GM23338 (cell line): ENCODE measurements at regions not wholly inside any gene's neighbourhood (a gene's known extent, or its start where the extent isn't known, plus 50 kb on each side); places are given as distances from the start of the nearest gene placed in this dataset.

ENCODE experiments used
- ATAC-seq: fragments of 200-7000 bp; cut with Tn5 transposase; 3 replicates; pipeline ENCODE4 v1.9.1; 2020
- DNase-seq: peaks from one replicate; pipeline ENCODE4 v3.0.0-alpha.2; 2015; ENCODE audit warnings: low spot score
- H2AFZ ChIP-seq: fragments of 200-600 bp; sonication (generic); 2 replicates; pipeline ENCODE4 v1.8.0; 2016; ENCODE audit warnings: antibody characterized with exemption, mild to moderate bottlenecking, moderate library complexity
- H3F3A ChIP-seq: fragments of 200-600 bp; sonication (generic); replicated peaks from 2 replicates; pipeline ENCODE4 v1.8.0; 2017; ENCODE audit warnings: antibody characterized with exemption, mixed run types, low read depth
- H3K27ac ChIP-seq: fragments of 200-600 bp; sonication (generic); 2 replicates; pipeline ENCODE4 v1.6.1; 2016; ENCODE audit warnings: low read depth
- H3K27me3 ChIP-seq: fragments of 200-600 bp; sonication (generic); 2 replicates; pipeline ENCODE4 v1.8.0; 2016; ENCODE audit warnings: mild to moderate bottlenecking, mixed run types, moderate library complexity; ENCODE audit not compliant: insufficient read depth
- H3K36me3 ChIP-seq: fragments of 200-600 bp; sonication (generic); 2 replicates; pipeline ENCODE4 v1.8.0; 2016; ENCODE audit warnings: mild to moderate bottlenecking; ENCODE audit not compliant: insufficient read depth
- H3K4me1 ChIP-seq: fragments of 200-600 bp; sonication (generic); 2 replicates; pipeline ENCODE4 v1.8.0; 2016; ENCODE audit warnings: mild to moderate bottlenecking, moderate library complexity; ENCODE audit not compliant: insufficient read depth
- H3K4me2 ChIP-seq: fragments of 200-600 bp; sonication (generic); 2 replicates; pipeline ENCODE4 v1.7.1; 2017; ENCODE audit warnings: mixed run types
- H3K4me3 ChIP-seq: fragments of 200-600 bp; sonication (generic); 2 replicates; pipeline ENCODE4 v1.6.1; 2016; ENCODE audit warnings: mixed run types
- H3K79me2 ChIP-seq: fragments of 200-600 bp; sonication (generic); replicated peaks from 2 replicates; pipeline ENCODE4 v1.8.0; 2017; ENCODE audit warnings: mild to moderate bottlenecking; ENCODE audit not compliant: insufficient read depth
- H3K9me2 ChIP-seq: fragments of 200-600 bp; sonication (generic); 2 replicates; pipeline ENCODE4 v1.8.0; 2017; ENCODE audit not compliant: insufficient read depth
- H4K20me1 ChIP-seq: fragments of 200-600 bp; sonication (generic); replicated peaks from 2 replicates; pipeline ENCODE4 v1.8.0; 2017; ENCODE audit warnings: mild to moderate bottlenecking; ENCODE audit not compliant: insufficient read depth
- H3K27ac Mint-ChIP-seq: 2 replicates; pipeline ENCODE4 v1.8.0; 2020; ENCODE audit warnings: inconsistent platforms, mild to moderate bottlenecking, moderate library complexity, mixed read lengths
- H3K27me3 Mint-ChIP-seq: 3 replicates; pipeline ENCODE4 v1.8.0; 2022; ENCODE audit warnings: low read depth, mild to moderate bottlenecking, moderate library complexity, mixed read lengths, inconsistent platforms; ENCODE audit not compliant: insufficient read depth, poor library complexity
- H3K36me3 Mint-ChIP-seq: 3 replicates; pipeline ENCODE4 v1.8.0; 2021; ENCODE audit warnings: low read depth, mild to moderate bottlenecking, inconsistent platforms, moderate library complexity, mixed read lengths
- H3K4me1 Mint-ChIP-seq: 3 replicates; pipeline ENCODE4 v1.8.0; 2020; ENCODE audit warnings: mild to moderate bottlenecking, inconsistent platforms, mixed read lengths
- H3K4me3 Mint-ChIP-seq: 3 replicates; pipeline ENCODE4 v1.8.0; 2021; ENCODE audit warnings: moderate library complexity, mild to moderate bottlenecking, inconsistent platforms, mixed read lengths
- H3K9me3 Mint-ChIP-seq: 3 replicates; pipeline ENCODE4 v1.8.0; 2020; ENCODE audit warnings: moderate library complexity, mild to moderate bottlenecking, inconsistent platforms, mixed read lengths
- CREB1 ChIP-seq: fragments of 250-450 bp; sonication (Bioruptor Pico); IDR thresholded peaks from 2 replicates; pipeline ENCODE4 v1.5.0; 2020; ENCODE audit warnings: low read depth, mild to moderate bottlenecking, moderate library complexity
- CTCF ChIP-seq, 2 experiments: fragments of 200-600 bp in 1 of 2; sonication (generic) in 1 of 2; conservative IDR thresholded peaks; 2 replicates each; pipeline versions ENCODE4 v1.5.1 to v1.6.1; 2016 to 2017; ENCODE audit warnings: antibody characterized with exemption in 2 of 2, low read depth in 2 of 2, mild to moderate bottlenecking in 2 of 2, moderate library complexity in 1 of 2
- ETS1 ChIP-seq: IDR thresholded peaks from 2 replicates; pipeline ENCODE4 v1.6.1; 2016; ENCODE audit warnings: antibody characterized with exemption
- EZH2 ChIP-seq: fragments of 200-600 bp; sonication (generic); IDR thresholded peaks from one replicate; pipeline ENCODE4 v1.8.0; 2017; ENCODE audit warnings: antibody characterized with exemption, mild to moderate bottlenecking, low read depth; ENCODE audit not compliant: unreplicated experiment
- EZH2phosphoT487 ChIP-seq: fragments of 200-600 bp; sonication (generic); IDR thresholded peaks from one replicate; pipeline ENCODE4 v1.8.1; 2018; ENCODE audit warnings: antibody characterized with exemption; ENCODE audit not compliant: unreplicated experiment
- JUNB ChIP-seq: IDR thresholded peaks from one replicate; pipeline ENCODE4 v1.6.1; 2016; ENCODE audit warnings: antibody characterized with exemption; ENCODE audit not compliant: unreplicated experiment
- NANOG ChIP-seq: IDR thresholded peaks from 2 replicates; pipeline ENCODE4 v1.6.1; 2016; ENCODE audit warnings: antibody characterized with exemption, borderline replicate concordance
- POLR2AphosphoS5 ChIP-seq: IDR thresholded peaks from 2 replicates; pipeline ENCODE4 v1.6.1; 2016; ENCODE audit warnings: antibody characterized with exemption, low read depth
- REST ChIP-seq: IDR thresholded peaks from one replicate; pipeline ENCODE4 v1.6.1; 2018; ENCODE audit warnings: antibody characterized with exemption; ENCODE audit not compliant: unreplicated experiment
- STAT1 ChIP-seq: IDR thresholded peaks from one replicate; pipeline ENCODE4 v1.6.1; 2016; ENCODE audit warnings: antibody characterized with exemption; ENCODE audit not compliant: unreplicated experiment
- ZNF114 ChIP-seq: fragments of 250-450 bp; sonication (Bioruptor Pico); IDR thresholded peaks from 2 replicates; pipeline ENCODE4 v1.5.0; 2020; ENCODE audit warnings: mild to moderate bottlenecking, moderate library complexity
- ZNF331 ChIP-seq: fragments of 250-450 bp; sonication (Bioruptor Pico); IDR thresholded peaks from 2 replicates; pipeline ENCODE4 v1.5.0; 2020; ENCODE audit warnings: low read depth, mild to moderate bottlenecking, moderate library complexity
- ZNF462 ChIP-seq: fragments of 250-450 bp; sonication (Bioruptor Pico); IDR thresholded peaks from 2 replicates; pipeline ENCODE4 v1.5.0; 2020; ENCODE audit warnings: mild to moderate bottlenecking, moderate library complexity

- H3K4me3 Mint-ChIP-seq = no peak overlapping the region
- no peak for DNase-seq
- no peaks in the 10 kb centered on the region for H3K4me1 Mint-ChIP-seq
- no peaks in the 10 kb centered on the region for H3K79me2 ChIP-seq
- no peaks in the 10 kb centered on the region for H3K9me2 ChIP-seq
- H3K4me1 ChIP-seq = no peaks in the 10 kb centered on the region
- H3K27ac Mint-ChIP-seq = no peak overlapping the region
- no peaks in the 10 kb centered on the region for H3K9me3 Mint-ChIP-seq
- H2AFZ ChIP-seq = peak overlapping the region; percentile 8; the same call in 1 of the 2 replicates
- no peak for ATAC-seq
- H3K27me3 Mint-ChIP-seq = no peaks in the 10 kb centered on the region
- no peak overlapping the region for H3K4me2 ChIP-seq
- no peaks in the 10 kb centered on the region for H4K20me1 ChIP-seq
- no peaks in the 10 kb centered on the region for H3F3A ChIP-seq
- TF ChIP-seq ZNF462 (CRISPR knock-in tag) (no peak), CREB1 (CRISPR knock-in tag) (no peak), STAT1 (no peak), EZH2 (no peak), JUNB (no peak), CTCF (conservative IDR thresholded peaks at IDR 0.05; ENCODE audit: low read depth in 2 of 2) (no peak), POLR2AphosphoS5 (no peak), REST (no peak), NANOG (no peak), ZNF331 (no peak), EZH2phosphoT487 (no peak), ZNF114 (no peak), ETS1 (no peak)
- no peaks in the 10 kb centered on the region for H3K27me3 ChIP-seq
- H3K4me3 ChIP-seq = no peak overlapping the region
- no peak overlapping the region for H3K27ac ChIP-seq
- no peaks in the 10 kb centered on the region for H3K36me3 Mint-ChIP-seq
- no peaks in the 10 kb centered on the region for H3K36me3 ChIP-seq
These were observed 122.2 kb upstream of the PDE5A start for GRCh38 chr4:119750771-119751170.
